Lung (tissue), 11 donors: ENCODE measurements at regions not wholly inside any gene's neighbourhood (a gene's known extent, or its start where the extent isn't known, plus 50 kb on each side); places are given as distances from the start of the nearest gene placed in this dataset.
A peak's percentile ranks its signal among the peaks of the same experiment; 100 is the strongest.

ENCODE experiments used
- ATAC-seq: fragments of 200-7000 bp; cut with Tn5 transposase; one replicate; pipeline ENCODE4 v1.9.1; 2020; ENCODE audit warnings: moderate number of reproducible peaks; ENCODE audit not compliant: insufficient read depth, low FRiP score
- DNase-seq, 3 donors: peaks; one replicate each; pipeline ENCODE4 v3.0.0-alpha.2; 2013 to 2017
- H3K27ac ChIP-seq, 2 donors: one replicate each; pipeline ENCODE4 v1.5.1; 2013; ENCODE audit warnings: mild to moderate bottlenecking in 2 of 2, moderate library complexity in 2 of 2, control low read depth in 1 of 2, inconsistent platforms in 1 of 2, low read depth in 1 of 2, low read length in 1 of 2
- H3K27me3 ChIP-seq, 3 donors: one replicate each; pipeline ENCODE4 v1.5.1; 2013; ENCODE audit warnings: low read length in 2 of 3; ENCODE audit not compliant: control insufficient read depth in 3 of 3, insufficient read depth in 3 of 3
- H3K36me3 ChIP-seq, 4 donors: one replicate each; pipeline ENCODE4 v1.5.1; 2013; ENCODE audit warnings: low read length in 4 of 4, mild to moderate bottlenecking in 1 of 4, moderate library complexity in 1 of 4; ENCODE audit not compliant: control insufficient read depth in 4 of 4, insufficient read depth in 4 of 4
- H3K4me1 ChIP-seq, 5 donors: one replicate each; pipeline ENCODE4 v1.5.1; 2013; ENCODE audit warnings: low read length in 5 of 5, mild to moderate bottlenecking in 2 of 5, moderate library complexity in 1 of 5; ENCODE audit not compliant: control insufficient read depth in 5 of 5, insufficient read depth in 5 of 5
- H3K4me3 ChIP-seq: one replicate; pipeline ENCODE4 v1.5.1; 2013; ENCODE audit warnings: mild to moderate bottlenecking, control low read depth, moderate library complexity
- H3K9ac ChIP-seq, 2 donors: one replicate each; pipeline ENCODE4 v1.5.1; 2013; ENCODE audit warnings: low read length in 2 of 2, control low read depth in 1 of 2; ENCODE audit not compliant: insufficient read depth in 1 of 2
- H3K9me3 ChIP-seq, 4 donors: one replicate each; pipeline ENCODE4 v1.5.1; 2013; ENCODE audit warnings: low read length in 3 of 4, mild to moderate bottlenecking in 1 of 4, moderate library complexity in 1 of 4; ENCODE audit not compliant: control insufficient read depth in 4 of 4, insufficient read depth in 3 of 4
- WGBS, 2 donors: extraction: QIAGEN DNeasy Blood & Tissue Kit; methylation state at CpG; one replicate each; pipeline ENCODE4 v1.1.7; 2013; 5-methylcytosine and 5-hydroxymethylcytosine counted together
- TF ChIP-seq, protein P1 (sequence below): IDR thresholded peaks from 2 replicates; pipeline ENCODE4 v1.5.1; 2012; ENCODE audit warnings: mild to moderate bottlenecking; ENCODE audit errors: control extremely low read depth, extremely low read depth
- donor health status: control.
- donor health status: control.
- donor health status: Bipolar disorder and iron deficiency.
- donor health status: healthy.
- donor health status: DM: yes; HTN: yes; CAD: no.

DNA sequence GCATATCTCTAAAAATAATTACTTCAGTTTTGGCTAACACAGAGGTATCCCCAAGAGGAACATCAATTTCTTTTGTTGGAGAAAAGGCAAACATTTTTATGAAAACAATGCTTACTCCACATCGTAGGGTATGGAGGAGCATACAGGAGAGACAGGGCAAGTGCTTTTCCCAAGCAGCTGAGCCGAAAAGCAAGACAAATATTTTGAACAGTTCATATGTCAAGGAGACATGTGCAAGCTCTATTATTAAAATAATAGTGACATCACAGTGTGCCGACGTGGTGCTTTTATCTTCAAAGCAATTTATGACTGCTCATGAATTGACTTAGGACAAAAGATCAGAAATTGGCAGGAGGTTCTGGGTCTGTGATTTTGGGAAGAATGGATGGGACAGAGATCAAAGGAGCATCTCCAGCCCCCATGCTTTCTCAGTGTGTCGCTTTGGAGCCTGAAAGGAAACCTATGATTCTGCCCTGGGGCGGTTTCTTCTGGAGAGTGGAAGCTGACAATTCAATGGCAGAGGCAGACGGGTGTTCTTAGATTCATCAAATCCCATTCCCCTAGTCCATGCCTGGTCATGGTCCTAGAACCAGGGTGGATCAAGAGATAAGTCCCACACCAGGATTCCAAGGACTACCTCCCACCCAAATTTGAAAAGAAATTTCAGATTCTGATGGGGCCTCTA, 97.1 kb downstream of the JCAD start:
- 80 to 84% methylated on average over 7 of the region's 7 CpGs for WGBS, 2 donors
- H3K27me3 ChIP-seq: no peaks in the 10 kb centered on the region
- TF ChIP-seq, protein P1, sequence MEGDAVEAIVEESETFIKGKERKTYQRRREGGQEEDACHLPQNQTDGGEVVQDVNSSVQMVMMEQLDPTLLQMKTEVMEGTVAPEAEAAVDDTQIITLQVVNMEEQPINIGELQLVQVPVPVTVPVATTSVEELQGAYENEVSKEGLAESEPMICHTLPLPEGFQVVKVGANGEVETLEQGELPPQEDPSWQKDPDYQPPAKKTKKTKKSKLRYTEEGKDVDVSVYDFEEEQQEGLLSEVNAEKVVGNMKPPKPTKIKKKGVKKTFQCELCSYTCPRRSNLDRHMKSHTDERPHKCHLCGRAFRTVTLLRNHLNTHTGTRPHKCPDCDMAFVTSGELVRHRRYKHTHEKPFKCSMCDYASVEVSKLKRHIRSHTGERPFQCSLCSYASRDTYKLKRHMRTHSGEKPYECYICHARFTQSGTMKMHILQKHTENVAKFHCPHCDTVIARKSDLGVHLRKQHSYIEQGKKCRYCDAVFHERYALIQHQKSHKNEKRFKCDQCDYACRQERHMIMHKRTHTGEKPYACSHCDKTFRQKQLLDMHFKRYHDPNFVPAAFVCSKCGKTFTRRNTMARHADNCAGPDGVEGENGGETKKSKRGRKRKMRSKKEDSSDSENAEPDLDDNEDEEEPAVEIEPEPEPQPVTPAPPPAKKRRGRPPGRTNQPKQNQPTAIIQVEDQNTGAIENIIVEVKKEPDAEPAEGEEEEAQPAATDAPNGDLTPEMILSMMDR: no peak
- no peak overlapping the region for H3K4me3 ChIP-seq
- no peaks in the 10 kb centered on the region for H3K9me3 ChIP-seq
- no peaks in the 10 kb centered on the region for H3K36me3 ChIP-seq
- H3K27ac ChIP-seq: no peak overlapping the region
- peaks cover 0 to 7% (median 0%) of the 10 kb centered on the region in 5 donors for H3K4me1 ChIP-seq
- no peak overlapping the region for H3K9ac ChIP-seq
- DNase-seq: peak in 1 of 3 donors; percentile 11
- no peak for ATAC-seq

DNA sequence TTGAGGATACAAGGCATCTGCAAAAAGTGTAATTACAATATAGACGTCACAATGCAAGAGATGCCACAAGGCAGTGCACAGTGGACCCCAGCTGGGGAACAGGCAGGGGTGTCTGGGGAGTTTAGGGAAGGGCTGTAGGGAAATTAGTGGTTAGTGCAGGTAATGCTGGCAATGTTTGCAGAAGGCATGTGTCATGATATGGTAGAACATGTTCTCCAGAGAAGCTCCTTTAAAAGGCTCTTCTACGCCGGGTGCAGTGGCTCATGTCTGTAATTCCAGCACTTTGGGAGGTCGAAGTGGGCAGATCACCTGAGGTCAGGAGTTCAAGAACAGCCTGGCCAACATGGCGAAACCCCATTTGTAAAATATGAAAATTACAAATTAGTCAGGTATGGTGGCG, 98.0 kb downstream of the JCAD start:
- TF ChIP-seq, protein P1: no peak
- no peak overlapping the region for H3K9ac ChIP-seq
- no peak overlapping the region for H3K27ac ChIP-seq
- no peak for ATAC-seq
- H3K4me1 ChIP-seq: peaks cover 0 to 7% (median 0%) of the 10 kb centered on the region in 5 donors
- H3K4me3 ChIP-seq: no peak overlapping the region
- no peaks in the 10 kb centered on the region for H3K36me3 ChIP-seq
- DNase-seq: no peak
- H3K27me3 ChIP-seq: no peaks in the 10 kb centered on the region
- WGBS, 2 donors: 95 to 99% methylated on average over 6 of the region's 6 CpGs
- no peaks in the 10 kb centered on the region for H3K9me3 ChIP-seq

DNA sequence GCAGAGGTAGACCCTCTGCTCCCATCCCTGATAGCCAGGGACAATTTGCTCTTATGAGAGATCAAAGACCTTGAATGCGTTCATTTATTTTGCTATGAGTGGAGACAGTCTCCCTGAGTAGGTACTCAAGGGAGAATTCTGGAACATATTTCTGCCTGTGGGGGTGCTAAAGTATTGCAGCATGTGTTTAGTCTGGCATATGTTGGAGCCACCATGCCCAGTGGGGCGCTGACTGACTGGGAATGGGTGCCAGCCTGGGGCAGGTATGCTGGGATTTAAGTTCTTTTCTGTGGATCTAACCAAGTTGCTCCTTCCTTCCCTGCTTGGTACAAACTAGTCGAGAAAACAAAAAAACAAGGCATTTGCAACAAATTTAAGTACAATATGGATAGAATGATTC, 99.1 kb downstream of the JCAD start:
- ATAC-seq: no peak
- WGBS, 2 donors: 83 to 84% methylated on average over 3 of the region's 3 CpGs
- no peak for DNase-seq
- Histone ChIP-seq H3K4me1 (peaks cover 0 to 7% (median 0%) of the 10 kb centered on the region in 5 donors), H3K27ac (no peak overlapping the region), H3K36me3 (no peaks in the 10 kb centered on the region), H3K9me3 (no peaks in the 10 kb centered on the region), H3K4me3 (no peak overlapping the region), H3K27me3 (no peaks in the 10 kb centered on the region), H3K9ac (no peak overlapping the region)
- TF ChIP-seq, protein P1: no peak

DNA sequence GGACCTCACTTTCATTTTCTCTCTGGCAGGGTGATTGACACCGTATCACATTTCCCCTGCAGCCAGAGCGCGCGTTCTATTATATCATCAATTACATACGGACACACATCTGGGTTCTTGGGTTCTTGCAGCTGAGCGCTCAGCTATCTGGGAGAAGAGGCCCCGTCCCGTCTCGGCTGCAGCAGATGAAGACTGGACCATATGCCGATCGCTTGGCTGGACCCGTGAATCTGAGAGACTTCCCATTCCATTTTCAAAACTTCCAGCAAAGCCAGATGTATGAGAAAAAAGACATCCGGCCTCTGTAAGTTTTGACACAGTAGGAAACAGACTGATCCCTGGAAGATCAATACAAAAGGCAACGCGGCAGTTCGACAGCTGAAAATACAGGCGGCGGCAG, 99.8 kb downstream of the JCAD start:
- DNase-seq (no peak), ATAC-seq (no peak)
- Histone ChIP-seq H3K27ac (no peak overlapping the region), H3K4me1 (peaks cover 0 to 7% (median 0%) of the 10 kb centered on the region in 5 donors), H3K9ac (no peak overlapping the region), H3K4me3 (no peak overlapping the region), H3K36me3 (no peaks in the 10 kb centered on the region), H3K27me3 (no peaks in the 10 kb centered on the region), H3K9me3 (no peaks in the 10 kb centered on the region)
- 84 to 94% methylated on average over 18 of the region's 18 CpGs for WGBS, 2 donors
- TF ChIP-seq, protein P1: no peak
